NOMO-1 treated with dmso at 0.1 percent for 144 hours (cell line): ENCODE measurements at regions not wholly inside any gene's neighbourhood (a gene's known extent, or its start where the extent isn't known, plus 50 kb on each side); places are given as distances from the start of the nearest gene placed in this dataset.

ENCODE experiments used
- DNase-seq: peaks from one replicate; lab custom pipeline; 2025; ENCODE audit not compliant: unreplicated experiment; lab: John Stamatoyannopoulos, UW

DNA sequence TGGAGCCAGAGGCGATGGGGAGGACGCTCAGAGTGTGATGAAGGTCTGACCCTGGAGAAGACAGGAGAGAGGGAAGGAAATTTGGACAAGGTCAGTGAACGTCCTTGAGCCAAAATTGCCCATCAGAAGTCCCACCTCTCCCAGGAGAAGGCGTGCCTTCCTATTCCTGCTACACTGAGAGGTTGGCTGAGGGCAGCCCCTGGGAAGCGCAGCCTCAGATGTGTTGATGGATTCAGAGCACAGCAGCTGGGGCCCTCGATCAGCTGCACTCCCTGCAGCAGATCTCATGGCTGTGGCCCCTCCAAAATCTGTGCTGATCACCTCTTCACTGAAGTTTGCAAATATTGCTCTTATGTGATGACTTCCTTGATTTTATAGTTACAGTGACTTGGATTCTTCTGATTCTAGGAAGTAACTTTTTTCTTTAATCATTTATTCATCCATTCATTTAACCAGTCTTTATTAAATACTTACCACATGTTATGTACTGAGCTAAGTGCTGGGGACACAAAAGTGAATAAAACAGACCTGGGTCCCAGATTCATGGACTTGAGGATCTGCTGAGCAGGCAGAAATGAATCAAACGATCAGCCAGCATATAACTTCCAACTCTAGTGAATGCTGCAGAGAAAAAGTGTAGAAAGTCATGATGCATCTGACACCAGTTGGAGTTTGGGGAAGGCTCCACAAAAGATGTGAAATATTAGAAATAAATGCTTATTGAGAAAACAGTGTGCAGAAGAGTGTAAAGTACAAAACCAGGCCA, 69.6 kb upstream of the ARMC2 start:
- DNase-seq: no peak

GRCh38 chr6:108779536-108780275, 68.5 kb upstream of the ARMC2 start:
- no peak for DNase-seq

- DNase-seq: no peak
Measured at GRCh38 chr6:108780784-108781183, 67.4 kb upstream of the ARMC2 start.

GRCh38 chr6:108781419-108782100, 66.7 kb upstream of the ARMC2 start:
- DNase-seq: no peak

DNA sequence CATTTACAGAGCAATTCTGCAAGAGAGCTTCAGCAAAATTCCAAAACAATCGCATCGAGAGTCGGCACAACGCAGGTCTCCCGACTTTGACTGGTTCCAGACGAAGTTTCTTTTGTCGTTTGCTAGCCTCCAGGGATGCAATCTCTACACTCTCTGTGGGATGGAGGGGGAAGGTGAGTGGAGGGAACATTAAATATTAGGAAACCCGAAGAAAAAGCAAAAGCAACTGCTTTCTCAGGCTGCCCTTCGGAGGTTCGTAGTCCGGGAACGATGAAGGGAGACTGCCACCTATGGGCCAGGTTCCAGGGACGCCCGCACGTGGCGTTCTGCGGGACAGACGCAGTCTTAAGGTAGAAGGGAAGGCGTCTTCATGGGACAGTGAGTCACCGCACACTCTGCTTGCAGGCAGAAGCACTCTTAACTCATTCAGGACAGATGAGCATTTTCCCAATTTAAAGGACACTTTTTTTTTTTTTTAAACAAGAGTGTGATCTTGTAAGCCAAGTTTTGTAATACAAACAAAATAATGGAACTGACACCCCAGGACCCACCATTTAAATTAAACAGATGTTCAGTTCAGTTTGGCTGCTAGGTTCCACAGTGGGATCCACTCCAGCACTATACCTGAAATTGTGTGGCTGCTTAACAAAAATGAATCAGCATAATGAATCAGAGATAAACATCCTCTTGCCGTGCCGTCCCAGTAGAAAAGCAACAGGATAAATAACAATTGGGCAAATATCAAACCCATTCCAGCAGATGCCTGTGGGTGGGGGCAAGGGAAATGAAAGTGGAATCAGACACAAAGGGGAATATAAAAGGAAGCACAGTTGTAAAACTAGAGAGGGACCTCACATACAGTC, 65.8 kb upstream of the ARMC2 start:
- peak; percentile 77 for DNase-seq

- no peak for DNase-seq
Measured at GRCh38 chr6:108785653-108786052, 62.6 kb upstream of the ARMC2 start.

- no peak for DNase-seq
Measured at GRCh38 chr6:108788416-108788815, 59.8 kb upstream of the ARMC2 start.

GRCh38 chr6:108789475-108789874, 58.7 kb upstream of the ARMC2 start:
- no peak for DNase-seq

- DNase-seq: no peak
Measured at GRCh38 chr6:108791700-108792099, 56.5 kb upstream of the ARMC2 start.

GRCh38 chr6:108793516-108794251, 54.5 kb upstream of the ARMC2 start:
- DNase-seq: no peak

GRCh38 chr6:108795122-108795521, 53.1 kb upstream of the ARMC2 start:
- no peak for DNase-seq

DNA sequence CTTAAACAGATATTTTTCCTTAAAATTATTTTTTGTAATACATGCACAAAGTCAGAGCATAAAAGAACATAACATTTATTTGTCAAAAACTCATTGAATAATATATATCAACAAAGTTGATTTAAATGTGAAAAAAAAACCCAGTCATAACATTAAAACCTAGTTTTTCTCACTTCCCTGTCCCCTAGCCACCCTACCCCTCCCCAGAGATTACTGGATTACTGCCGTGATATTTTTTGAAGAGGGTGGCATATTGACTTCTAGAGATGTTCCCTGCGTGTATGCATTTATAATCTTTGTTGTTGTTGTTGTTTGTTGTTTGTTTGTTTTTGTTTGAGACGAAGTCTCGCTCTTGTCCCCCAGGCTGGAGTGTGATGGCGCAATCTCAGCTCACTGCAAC, 52.4 kb upstream of the ARMC2 start:
- no peak for DNase-seq

DNA sequence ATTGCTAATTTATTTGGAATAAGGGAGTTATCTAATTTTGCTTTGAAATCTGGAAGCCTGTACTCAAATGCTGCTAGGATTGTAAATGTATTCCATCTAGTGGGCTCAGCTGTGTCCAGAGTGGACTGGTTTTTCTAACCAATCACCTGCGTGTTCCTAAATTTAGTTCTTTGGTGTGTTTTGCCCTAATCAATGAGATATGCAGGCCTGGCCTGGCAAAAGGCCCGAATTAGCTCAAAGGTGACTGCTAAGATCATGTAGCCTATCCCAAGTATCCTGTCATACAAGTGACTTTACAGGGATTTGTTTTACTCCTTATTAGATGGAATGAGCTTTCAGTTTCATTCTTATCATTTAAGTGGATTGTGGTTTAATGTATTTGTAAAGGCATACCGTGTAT, 51.3 kb upstream of the ARMC2 start:
- DNase-seq: no peak

- DNase-seq: no peak
Measured at GRCh38 chr6:108797951-108798669, 50.1 kb upstream of the ARMC2 start.
